SHP77 treated with DMSO at 0.1 percent for 48 hours (cell line): ENCODE measurements at regions not wholly inside any gene's neighbourhood (a gene's known extent, or its start where the extent isn't known, plus 50 kb on each side); places are given as distances from the start of the nearest gene placed in this dataset.

ENCODE experiments used
- DNase-seq: peaks from one replicate; lab custom pipeline; 2025; lab: John Stamatoyannopoulos, UW

DNA sequence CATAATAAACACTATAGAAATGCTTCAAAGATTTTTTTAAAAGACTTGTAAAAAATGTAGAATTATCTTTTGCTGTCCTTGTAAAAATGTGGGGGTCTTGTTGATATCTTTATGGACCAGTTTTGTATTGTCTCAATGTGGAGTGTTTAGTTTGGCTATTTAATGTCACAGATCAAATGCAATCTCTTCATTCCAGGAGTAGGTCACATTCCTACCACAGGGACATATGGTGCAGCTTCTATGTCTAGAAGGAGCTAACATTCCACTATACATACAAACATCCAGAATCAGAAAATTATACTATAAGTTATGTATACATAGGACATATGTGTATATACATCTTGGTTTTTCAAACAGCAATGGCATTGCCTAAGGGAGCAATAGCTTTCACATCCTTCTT lies 345.7 kb downstream of the BMP4 start:
- no peak for DNase-seq

DNA sequence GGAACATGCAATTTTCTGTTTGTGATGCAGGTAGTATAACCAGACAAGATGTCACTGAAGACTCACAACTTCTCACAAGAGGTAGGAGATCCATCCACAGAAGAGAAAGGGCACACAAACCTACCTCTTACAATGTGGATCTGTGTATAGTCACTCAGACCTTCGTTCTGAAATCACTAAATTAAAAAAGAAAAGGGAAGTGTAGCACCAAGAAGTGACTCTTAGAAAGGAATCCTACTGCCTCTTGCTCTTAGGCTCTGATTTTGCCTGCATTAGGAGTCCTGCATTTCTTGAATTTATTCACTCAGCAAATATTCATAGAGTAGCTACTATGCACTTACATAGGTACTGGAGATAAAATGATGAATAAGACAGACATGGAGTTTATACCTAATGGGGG lies 347.6 kb downstream of the BMP4 start:
- DNase-seq: no peak

DNA sequence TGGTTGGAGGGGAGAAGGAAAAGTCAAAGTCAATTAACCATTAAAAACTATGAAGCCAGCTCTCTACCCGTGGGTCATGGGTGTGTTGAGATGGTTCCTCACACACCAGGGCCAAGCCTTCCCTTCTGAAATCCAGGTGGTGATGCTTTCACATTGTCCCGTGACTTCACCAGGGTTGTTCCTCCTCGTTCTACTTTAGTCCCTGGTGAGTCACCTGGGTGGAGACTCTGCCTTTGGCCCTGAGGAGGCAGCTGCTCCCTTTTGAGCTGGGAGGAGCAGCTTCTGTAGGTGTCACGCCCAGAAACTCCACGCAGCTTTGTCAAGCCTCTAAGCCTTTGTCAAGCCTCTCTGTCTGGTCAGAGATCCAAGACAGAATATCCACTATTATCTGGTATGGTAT lies 348.3 kb downstream of the BMP4 start:
- no peak for DNase-seq

DNA sequence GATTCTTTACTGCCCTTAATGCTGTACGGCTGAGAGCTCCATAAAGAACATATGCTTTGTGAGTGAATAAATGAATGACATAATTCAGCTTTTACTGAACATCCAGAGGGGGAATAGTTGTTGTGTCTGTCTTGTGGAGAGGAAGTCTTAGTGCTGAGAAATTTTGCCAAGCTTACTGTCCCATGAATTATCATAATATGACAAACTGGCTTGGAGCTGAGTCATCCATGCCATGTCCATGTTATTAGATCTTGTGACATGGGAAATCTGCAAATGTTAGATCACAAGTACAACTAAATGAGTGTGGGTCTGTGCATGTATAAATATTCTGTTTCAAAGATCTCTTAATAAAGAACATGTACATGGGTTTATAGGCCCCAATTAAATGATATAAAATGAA lies 350.4 kb downstream of the BMP4 start:
- no peak for DNase-seq

DNA sequence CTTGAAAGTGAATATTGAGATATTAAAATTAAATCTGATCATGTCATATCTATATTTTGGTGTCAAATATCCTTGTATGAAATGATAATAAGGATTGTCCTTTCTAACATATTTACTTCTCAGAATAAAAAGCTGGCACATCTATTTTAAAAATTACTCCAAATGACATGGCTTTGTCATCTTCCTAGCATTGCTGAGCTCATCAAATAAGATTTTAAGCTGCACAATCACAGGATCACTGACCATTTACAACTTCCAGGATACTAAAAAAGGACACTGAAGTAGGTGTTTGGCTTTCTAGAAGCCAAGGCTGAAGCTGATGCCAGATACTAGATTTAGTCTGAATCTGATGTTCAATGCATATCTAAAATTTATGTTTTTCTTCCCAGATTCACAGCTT lies 351.1 kb downstream of the BMP4 start:
- DNase-seq: no peak

GRCh38 chr14:53603994-53604393 lies 352.6 kb downstream of the BMP4 start:
- no peak for DNase-seq

DNA sequence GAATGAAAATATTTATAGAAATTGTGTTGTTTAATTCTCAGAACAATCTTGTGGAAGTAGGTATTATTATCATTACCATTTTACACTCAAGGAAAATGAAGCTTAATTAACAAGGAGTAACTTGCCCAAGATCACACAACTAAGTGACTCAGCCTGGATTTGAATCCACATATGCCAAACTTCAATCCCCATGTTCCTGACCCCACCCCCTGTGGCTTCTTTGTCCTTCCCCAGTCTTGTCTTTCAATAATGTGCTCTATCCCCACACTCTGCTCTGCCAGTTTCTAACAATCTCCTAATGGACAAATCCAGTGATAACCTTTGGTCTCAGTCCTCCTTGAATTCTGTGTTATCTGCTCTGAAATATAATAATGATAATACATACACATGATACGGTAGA lies 355.2 kb downstream of the BMP4 start:
- no peak for DNase-seq

DNA sequence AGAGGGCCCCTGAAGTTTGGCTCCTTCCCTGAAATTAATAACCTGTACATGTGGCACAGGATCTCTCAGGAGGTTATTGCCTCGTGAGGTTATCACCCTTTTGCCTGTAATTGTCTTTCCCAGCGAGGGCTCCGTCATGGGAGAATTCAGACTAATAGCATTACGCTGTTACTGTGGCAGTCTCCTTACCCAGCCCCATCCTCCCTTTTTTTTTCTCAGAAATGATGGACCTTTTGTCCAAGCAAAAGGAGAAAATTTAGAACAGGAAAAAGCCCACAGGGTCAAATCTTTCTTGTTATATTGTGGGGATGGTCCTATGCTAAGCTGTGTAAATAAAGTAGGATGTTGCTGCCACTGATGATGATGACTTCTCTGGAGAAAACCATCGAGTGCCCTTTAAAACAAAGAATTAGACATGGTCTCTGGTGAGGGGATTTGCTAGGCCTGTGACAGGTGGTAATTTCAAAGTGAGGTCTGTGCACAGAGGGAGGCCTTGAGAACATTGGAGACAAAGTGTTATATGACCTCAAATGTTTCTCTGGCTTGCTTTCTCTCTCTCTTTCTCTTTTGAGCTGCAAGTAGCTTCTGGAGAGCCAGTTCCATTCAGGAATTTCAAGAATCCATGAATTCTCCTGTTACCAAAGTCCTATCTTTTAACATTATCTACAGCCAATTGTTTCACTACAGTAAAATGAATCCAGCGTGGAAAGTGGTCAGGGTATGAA lies 357.2 kb downstream of the BMP4 start:
- no peak for DNase-seq

GRCh38 chr14:53596853-53597525 lies 359.6 kb downstream of the BMP4 start:
- no peak for DNase-seq

DNA sequence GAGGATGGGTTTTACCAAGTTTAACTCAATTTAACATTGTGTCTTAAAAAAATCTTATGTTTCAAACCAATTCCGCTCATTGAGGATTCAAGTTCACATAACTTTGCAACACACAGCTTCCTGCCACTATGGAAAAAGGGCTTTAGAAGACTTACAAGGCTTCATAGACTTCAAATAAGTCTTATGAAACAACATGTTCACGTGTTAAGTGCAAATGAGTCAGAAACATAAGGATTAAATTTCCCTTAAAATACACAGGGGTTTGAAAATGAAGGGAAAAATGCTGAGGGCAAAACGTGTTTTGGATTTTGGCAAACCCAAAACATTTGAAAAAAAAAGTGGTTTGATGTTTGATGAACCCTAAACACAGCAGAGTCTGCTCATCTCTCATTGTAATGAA lies 364.8 kb downstream of the BMP4 start:
- DNase-seq: no peak

DNA sequence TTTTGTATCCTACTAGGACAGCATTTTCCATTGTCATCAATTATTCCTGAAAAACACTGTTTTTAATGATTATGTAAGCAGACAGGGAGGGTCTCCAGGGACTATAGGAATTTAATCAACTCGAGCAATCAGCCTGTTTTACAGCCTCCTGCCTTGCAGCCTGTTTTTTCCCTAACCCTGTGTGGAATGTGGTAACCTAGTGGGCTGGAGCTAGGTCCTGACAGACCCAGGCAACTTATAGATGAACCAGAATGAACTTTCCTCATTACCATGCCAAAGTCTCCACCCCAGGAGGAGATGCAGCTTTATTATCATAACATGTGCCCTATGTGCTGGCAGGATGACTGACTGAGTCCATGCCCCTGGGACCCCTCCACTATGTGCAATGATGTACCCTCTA lies 375.1 kb downstream of the BMP4 start:
- no peak for DNase-seq

GRCh38 chr14:53571641-53572328 lies 384.8 kb downstream of the BMP4 start:
- DNase-seq: no peak

DNA sequence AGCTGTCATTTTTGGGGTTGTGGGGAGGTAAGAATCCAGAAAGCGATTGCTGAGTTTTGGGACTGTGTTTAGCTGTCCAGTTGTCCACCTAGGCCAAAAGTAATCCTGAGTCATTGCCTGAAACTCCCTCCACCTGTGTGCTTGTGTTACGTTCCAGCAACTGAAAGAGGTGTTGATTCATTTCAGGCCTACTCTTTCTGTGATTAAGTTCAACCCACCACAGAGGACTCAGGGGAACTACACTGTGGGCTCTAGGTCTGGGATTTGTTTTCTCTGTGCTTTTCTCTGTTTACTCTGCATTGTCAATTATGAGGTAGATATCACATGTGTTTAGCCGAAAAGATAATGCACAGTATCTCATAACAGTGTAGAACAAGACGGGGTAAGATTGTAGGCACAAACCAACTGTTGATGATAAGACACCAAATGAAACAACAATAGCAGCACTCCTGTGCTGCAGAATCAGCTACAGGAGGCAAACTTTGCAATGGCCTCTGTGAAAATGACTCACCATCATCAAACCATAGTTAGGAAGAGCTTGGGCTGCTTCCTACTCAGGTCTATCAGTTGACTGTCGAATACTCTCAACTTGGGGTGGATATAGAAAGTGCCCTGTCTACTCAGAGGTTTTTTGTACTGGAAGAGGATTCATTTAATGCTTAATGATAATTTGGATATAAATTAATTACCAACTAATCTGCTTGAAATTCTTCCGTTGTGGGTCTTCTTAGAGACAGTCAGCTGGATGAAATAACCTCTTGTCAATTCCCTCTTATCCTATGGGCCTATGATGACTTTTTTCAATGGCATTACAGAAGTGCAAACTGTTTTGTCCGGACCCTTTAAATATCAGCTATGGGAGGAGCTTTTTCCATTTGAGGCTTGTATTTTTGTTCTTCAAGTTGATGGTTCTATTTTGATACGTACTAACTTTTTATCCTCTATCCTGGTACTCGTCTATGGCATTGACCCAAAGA lies 385.9 kb downstream of the BMP4 start:
- no peak for DNase-seq

DNA sequence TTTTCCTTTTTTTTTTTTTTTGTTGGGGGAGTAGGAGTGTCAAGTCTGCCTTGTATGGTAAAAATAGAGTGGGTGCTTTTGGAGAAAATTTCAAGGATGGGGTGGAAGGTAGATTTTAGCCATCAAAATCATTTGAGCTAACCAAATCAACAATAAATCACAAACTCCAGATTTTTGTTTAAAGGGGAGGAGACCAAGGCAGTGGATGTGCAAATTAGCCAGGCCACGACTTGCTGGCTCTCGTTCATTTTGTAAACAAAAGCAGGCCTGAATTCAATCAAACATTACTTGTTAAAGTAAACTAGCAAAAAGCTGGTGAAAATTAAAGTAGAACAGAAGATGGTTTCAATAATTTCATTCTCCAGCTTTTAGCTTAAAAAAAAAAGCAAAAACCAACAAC lies 387.2 kb downstream of the BMP4 start:
- DNase-seq: no peak

DNA sequence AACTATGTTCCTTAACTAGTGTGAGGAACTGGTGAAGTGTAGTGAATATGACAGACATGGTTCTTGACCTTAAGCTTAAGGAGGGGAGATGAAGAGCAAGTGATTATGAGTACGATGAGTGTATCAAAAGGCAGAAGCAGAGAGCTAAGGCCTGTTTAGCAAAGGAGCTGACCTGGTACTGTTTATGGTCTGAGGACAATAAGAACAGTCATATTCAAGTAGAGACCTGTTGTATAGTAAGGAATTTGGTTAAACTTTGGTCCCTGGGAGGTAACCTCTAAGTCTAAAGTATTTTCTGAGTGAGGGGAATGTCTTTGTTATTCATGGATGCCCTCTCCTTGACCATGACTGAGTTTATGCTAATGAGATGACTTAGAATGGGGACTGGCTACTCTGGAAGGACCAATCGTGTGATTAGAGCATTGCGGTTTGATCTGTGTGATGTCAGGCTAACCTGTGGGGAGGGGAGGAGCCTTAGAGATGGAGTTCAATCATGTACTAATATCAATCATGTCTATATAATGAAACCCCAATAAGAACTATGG lies 389.3 kb downstream of the BMP4 start:
- DNase-seq: no peak

GRCh38 chr14:53564870-53565269 lies 391.8 kb downstream of the BMP4 start:
- DNase-seq: no peak

DNA sequence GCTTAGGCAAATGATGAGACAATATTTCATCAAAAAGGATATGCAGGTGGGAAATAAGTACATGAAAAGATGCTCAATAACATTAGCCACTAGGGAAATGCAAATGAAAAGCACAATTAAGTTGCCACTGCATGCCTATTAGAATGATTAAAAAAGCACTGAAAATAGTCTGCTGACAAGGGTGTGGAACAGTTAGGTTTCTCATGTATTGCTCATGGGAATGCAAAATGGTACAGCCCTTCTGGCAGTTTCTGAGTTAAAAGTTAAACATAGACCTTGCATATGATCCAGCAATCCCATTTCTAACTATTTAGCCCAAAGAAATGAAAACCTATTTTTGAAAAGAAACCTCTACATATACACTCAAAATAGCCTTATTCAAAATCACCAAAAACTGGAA lies 393.0 kb downstream of the BMP4 start:
- no peak for DNase-seq

DNA sequence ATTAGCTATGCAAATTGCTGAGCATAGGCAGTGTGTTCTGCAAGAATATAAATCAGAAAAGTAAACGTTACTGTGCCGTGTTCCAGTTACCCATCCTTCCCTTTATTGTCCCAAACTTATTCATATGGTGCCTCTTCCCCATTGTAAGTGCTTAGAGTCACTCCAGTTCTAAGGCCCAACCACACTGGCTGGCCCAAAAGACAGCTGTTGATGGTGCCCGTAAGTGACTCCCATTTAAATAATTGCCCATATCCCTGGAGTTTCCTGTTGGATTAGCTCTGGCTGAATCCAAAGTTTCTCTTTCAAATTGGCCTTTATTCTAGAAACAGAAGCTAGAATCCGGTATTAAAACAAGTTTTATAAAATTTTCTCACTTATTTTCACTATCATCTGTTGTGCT lies 400.1 kb upstream of the DDHD1 start:
- DNase-seq: no peak

GRCh38 chr14:53551862-53552261 lies 398.7 kb upstream of the DDHD1 start:
- DNase-seq: no peak

DNA sequence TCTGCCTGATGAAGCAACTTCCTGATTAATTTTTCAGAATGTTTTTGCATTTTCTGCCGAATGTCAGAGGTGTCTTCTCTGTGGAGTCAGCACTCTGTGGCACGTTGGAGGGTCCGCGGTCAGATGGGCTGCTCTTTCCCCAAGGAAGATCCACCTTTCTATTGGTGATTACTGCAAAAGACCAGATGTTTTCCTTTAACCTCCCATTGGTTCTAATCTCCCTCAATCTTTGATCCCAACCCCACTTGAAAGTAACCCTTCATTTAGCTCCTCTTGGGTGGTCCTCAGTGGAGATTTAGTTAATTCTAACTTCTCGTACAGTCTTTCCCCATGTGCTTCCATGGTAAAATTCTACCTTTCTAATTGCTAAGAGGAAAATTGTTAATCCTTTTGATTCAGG lies 397.7 kb upstream of the DDHD1 start:
- no peak for DNase-seq

GRCh38 chr14:53549956-53550355 lies 396.8 kb upstream of the DDHD1 start:
- DNase-seq: no peak

DNA sequence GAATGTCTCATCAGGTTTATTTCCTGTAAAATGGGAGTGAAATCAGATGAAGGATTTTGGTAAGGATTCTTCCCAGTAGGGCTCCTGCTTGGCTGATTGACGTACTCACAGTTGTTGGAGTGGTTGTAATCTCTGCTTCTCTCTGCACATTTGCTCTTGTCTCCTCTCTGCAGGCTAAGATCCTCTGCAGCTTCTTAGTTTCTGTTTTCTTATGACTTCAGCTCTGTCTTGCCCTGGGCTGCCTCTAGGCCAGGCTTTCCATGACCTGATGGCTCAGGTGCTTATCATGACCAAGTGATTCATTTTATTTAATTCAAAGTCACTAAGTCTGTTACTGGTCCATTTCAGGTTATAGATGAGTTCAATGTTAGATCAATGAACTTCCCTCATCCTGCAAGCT lies 394.5 kb upstream of the DDHD1 start:
- DNase-seq: no peak
